ENCODE measurements at regions not wholly inside any gene's neighbourhood (a gene's known extent, or its start where the extent isn't known, plus 50 kb on each side); places are given as distances from the start of the nearest gene placed in this dataset.

DNA sequence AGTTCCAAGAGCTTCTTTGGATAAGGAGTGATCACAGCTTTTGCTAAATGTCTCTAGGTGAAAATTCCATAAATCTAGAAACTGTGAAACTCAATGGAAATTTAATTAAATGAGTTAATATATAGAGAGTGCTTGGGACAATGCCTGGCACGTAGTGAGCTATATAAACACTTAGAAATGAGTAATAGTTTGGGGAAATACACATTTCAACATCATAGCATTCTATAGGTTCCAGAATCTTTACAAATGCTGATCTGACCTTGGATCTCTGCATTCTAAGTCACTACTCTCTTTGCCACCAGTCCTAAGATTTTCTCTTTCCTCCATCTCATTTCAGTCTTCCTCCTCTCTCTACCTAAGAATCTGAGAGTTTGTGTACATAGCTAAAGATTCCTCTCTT lies 175.6 kb downstream of the SOX9 start:
- Histone ChIP-seq H3K4me1 (ENCODE audit: control insufficient read depth in 1 of 2, insufficient read depth in 2 of 2, low read length in 2 of 2) (no peaks in the 10 kb centered on the region), H3K27ac (ENCODE audit: low read depth, low read length) (no peak overlapping the region), H3K27me3 (ENCODE audit: control insufficient read depth in 1 of 2, insufficient read depth in 2 of 2, low read length in 2 of 2) (peaks cover 0 to 4% of the 10 kb centered on the region in 2 donors), H3K36me3 (ENCODE audit: control insufficient read depth in 1 of 2, insufficient read depth in 2 of 2, low read length in 2 of 2) (no peaks in the 10 kb centered on the region), H3K9ac (ENCODE audit: low read depth in 1 of 2, low read length in 2 of 2) (no peak overlapping the region), H3K9me3 (ENCODE audit: control insufficient read depth in 1 of 2, low read length in 2 of 2) (no peaks in the 10 kb centered on the region), H3K4me3 (ENCODE audit: low read depth in 1 of 2, low read length in 2 of 2) (no peak overlapping the region)

DNA sequence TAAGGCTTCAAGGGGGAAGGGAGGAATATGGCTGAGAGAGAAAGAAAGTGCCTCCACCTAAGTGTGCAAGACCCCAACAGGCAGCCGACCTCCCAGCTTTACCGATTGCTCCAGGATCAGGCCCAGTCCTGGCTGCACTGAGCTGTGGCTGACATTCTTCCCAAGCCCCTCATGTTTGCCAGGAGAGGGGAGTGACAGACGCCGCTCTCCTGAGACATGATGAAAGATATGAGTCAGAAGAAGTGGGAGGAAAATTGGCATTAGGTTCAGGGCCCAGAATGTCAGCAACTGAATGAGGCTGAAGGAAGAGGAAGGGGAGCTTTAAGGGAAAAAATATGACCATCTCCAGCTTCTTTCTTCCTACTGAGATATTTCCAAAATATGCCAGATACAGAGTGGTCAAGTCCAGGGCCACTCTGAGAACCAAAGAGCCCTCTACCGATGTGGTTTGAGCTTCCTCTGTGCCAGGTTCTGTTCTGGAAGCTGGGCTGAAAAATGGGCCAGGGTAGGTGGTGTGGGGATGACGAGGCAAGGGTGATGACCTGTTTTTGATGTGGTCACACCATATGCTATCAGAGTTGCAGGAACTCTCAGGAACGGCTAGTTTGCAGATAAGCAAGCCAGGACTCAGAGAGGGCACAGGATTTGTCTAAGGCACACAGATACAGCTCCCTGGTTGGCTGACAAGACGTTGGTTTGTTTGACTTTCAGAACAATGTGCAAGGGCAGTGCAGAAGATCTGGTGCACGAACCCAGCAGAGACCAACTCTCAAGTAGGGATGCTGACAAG lies 176.7 kb downstream of the SOX9 start:
- no peak overlapping the region for H3K9ac ChIP-seq (ENCODE audit: low read depth in 1 of 2, low read length in 2 of 2)
- H3K27ac ChIP-seq (ENCODE audit: low read depth, low read length) = no peak overlapping the region
- peaks cover 0 to 4% of the 10 kb centered on the region in 2 donors for H3K27me3 ChIP-seq (ENCODE audit: control insufficient read depth in 1 of 2, insufficient read depth in 2 of 2, low read length in 2 of 2)
- no peaks in the 10 kb centered on the region for H3K9me3 ChIP-seq (ENCODE audit: control insufficient read depth in 1 of 2, low read length in 2 of 2)
- H3K4me1 ChIP-seq (ENCODE audit: control insufficient read depth in 1 of 2, insufficient read depth in 2 of 2, low read length in 2 of 2) = no peaks in the 10 kb centered on the region
- H3K4me3 ChIP-seq (ENCODE audit: low read depth in 1 of 2, low read length in 2 of 2) = no peak overlapping the region
- H3K36me3 ChIP-seq (ENCODE audit: control insufficient read depth in 1 of 2, insufficient read depth in 2 of 2, low read length in 2 of 2) = no peaks in the 10 kb centered on the region

DNA sequence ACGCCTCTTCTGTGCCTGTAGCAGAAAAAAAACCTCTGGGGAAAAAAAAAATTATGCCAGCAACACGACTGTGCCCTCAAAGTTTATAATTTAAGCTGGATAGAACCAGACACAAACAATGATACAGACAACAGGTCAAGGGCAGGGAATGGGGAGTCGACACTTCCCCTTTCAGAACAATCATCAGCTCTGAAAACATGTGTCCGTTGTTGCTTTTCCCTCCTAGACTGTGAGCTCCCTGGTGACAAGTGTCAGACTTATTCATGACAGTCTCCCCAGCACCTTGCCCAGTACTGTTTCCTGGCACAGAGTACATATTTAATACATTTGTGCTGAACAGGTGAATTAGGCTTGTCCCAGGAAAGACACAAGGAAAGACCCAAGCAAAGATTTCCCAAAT lies 178.3 kb downstream of the SOX9 start:
- peaks cover 0 to 4% of the 10 kb centered on the region in 2 donors for H3K27me3 ChIP-seq (ENCODE audit: control insufficient read depth in 1 of 2, insufficient read depth in 2 of 2, low read length in 2 of 2)
- H3K4me3 ChIP-seq (ENCODE audit: low read depth in 1 of 2, low read length in 2 of 2) = no peak overlapping the region
- H3K9ac ChIP-seq (ENCODE audit: low read depth in 1 of 2, low read length in 2 of 2) = no peak overlapping the region
- H3K4me1 ChIP-seq (ENCODE audit: control insufficient read depth in 1 of 2, insufficient read depth in 2 of 2, low read length in 2 of 2) = no peaks in the 10 kb centered on the region
- H3K36me3 ChIP-seq (ENCODE audit: control insufficient read depth in 1 of 2, insufficient read depth in 2 of 2, low read length in 2 of 2) = no peaks in the 10 kb centered on the region
- H3K27ac ChIP-seq (ENCODE audit: low read depth, low read length) = no peak overlapping the region
- no peaks in the 10 kb centered on the region for H3K9me3 ChIP-seq (ENCODE audit: control insufficient read depth in 1 of 2, low read length in 2 of 2)

DNA sequence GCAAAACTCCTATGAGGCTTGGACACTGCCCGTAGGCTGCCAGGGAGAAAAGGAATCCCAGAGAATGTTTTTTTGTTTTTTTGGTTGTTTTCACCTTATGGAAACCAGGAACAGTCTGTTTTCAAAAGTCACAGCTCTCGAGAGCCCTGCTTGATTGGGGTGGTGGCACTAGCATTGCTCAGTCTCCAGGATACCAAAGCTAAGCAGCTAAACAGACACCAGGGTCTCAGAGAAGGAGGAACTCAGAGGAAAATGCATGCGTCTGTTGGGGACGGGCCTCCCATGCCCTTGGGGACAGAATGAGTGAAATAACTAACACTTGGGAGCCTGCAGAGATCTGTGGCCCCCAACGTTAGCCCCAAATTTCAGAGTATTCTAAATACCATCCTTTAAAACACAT lies 178.8 kb downstream of the SOX9 start:
- Histone ChIP-seq H3K36me3 (ENCODE audit: control insufficient read depth in 1 of 2, insufficient read depth in 2 of 2, low read length in 2 of 2) (no peaks in the 10 kb centered on the region), H3K27me3 (ENCODE audit: control insufficient read depth in 1 of 2, insufficient read depth in 2 of 2, low read length in 2 of 2) (peaks cover 0 to 4% of the 10 kb centered on the region in 2 donors), H3K9me3 (ENCODE audit: control insufficient read depth in 1 of 2, low read length in 2 of 2) (no peaks in the 10 kb centered on the region), H3K27ac (ENCODE audit: low read depth, low read length) (no peak overlapping the region), H3K4me3 (ENCODE audit: low read depth in 1 of 2, low read length in 2 of 2) (no peak overlapping the region), H3K4me1 (ENCODE audit: control insufficient read depth in 1 of 2, insufficient read depth in 2 of 2, low read length in 2 of 2) (no peaks in the 10 kb centered on the region), H3K9ac (ENCODE audit: low read depth in 1 of 2, low read length in 2 of 2) (no peak overlapping the region)

DNA sequence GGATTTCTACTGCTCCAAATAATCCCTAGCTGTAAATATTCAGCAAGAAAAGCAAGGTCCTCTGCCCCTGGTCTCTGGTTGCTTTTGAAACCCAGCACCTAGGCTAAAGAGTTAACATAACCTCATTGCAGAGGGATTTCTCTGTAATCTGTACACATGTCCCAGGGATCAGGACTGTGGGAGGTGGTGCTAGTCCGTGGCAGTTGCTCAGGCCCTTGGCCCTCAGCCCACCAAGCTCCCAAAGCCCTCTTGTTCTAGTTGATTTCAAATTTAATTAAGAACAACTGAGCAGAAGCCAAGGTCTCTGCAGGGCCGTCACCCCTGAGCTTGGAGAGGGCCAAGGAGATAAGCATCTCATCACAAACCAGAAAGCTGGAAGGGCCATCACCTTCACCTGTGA lies 181.1 kb downstream of the SOX9 start:
- Histone ChIP-seq H3K4me1 (ENCODE audit: control insufficient read depth in 1 of 2, insufficient read depth in 2 of 2, low read length in 2 of 2) (no peaks in the 10 kb centered on the region), H3K4me3 (ENCODE audit: low read depth in 1 of 2, low read length in 2 of 2) (no peak overlapping the region), H3K27me3 (ENCODE audit: control insufficient read depth in 1 of 2, insufficient read depth in 2 of 2, low read length in 2 of 2) (no peaks in the 10 kb centered on the region), H3K36me3 (ENCODE audit: control insufficient read depth in 1 of 2, insufficient read depth in 2 of 2, low read length in 2 of 2) (no peaks in the 10 kb centered on the region), H3K27ac (ENCODE audit: low read depth, low read length) (no peak overlapping the region), H3K9me3 (ENCODE audit: control insufficient read depth in 1 of 2, low read length in 2 of 2) (no peaks in the 10 kb centered on the region), H3K9ac (ENCODE audit: low read depth in 1 of 2, low read length in 2 of 2) (no peak overlapping the region)

DNA sequence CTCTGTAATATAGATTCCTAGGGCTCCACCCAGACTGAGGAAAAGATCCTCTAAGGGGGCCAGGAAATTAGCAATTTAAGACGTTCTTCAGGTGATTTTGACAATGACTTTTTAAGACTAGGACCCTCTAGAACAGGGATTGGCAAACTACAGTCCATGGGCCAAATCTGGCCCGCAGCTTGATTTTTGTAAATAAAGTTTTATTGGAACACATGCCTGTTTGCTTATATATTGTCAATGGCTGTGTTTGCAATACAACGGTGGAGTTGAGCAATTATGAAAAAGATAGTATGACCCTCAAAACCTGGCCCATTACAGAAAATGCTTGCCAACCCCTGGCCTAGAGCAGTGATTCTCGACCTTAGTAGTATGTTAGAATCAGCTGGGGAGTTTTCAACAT lies 181.9 kb downstream of the SOX9 start:
- H3K27ac ChIP-seq (ENCODE audit: low read depth, low read length) = no peak overlapping the region
- no peak overlapping the region for H3K9ac ChIP-seq (ENCODE audit: low read depth in 1 of 2, low read length in 2 of 2)
- no peaks in the 10 kb centered on the region for H3K4me1 ChIP-seq (ENCODE audit: control insufficient read depth in 1 of 2, insufficient read depth in 2 of 2, low read length in 2 of 2)
- no peaks in the 10 kb centered on the region for H3K36me3 ChIP-seq (ENCODE audit: control insufficient read depth in 1 of 2, insufficient read depth in 2 of 2, low read length in 2 of 2)
- no peak overlapping the region for H3K4me3 ChIP-seq (ENCODE audit: low read depth in 1 of 2, low read length in 2 of 2)
- no peaks in the 10 kb centered on the region for H3K27me3 ChIP-seq (ENCODE audit: control insufficient read depth in 1 of 2, insufficient read depth in 2 of 2, low read length in 2 of 2)
- H3K9me3 ChIP-seq (ENCODE audit: control insufficient read depth in 1 of 2, low read length in 2 of 2) = no peaks in the 10 kb centered on the region

DNA sequence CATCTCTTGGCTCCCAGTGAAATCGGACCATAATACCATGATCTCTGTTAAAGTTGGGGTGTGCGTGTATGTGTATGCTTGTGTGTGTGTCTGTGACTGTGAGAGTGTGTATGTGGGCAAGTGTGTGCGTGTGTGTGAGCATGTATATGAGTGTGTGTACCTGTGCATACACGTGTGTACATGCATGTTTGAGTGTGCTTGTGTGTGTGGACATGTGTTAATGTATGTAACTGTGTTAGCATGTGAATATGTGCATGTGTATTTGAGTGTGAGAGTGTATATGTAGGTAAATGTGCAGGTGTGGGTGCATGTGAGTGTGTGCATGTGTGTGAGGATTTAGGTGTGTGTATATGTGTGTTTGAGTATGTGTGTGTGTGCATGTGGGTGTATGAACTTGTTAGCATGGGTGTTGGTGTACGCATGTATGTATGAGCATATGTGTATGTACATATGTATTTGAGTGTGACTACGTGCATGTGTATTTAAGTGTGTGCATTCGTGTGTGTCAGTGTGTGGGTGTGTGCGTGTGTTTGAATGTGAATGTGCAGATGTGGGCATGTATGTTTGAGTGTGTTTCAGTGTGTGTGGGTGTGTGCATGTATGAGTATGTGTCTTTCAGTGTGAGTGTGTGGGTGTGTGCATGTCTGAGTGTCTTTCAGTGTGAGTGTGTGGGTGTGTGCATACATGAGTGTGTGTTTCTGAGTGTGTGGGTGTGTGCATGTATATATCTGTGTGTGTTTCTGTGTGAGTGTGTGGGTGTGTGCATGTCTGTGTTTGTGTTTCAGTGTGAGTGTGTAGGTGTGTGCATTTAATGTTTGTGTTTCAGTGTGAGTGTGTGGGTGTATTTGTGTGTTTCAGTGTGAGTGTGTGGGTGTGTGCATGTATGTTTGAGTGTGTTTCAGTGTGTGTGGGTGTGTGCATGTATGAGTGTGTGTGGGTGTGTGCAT lies 183.2 kb downstream of the SOX9 start:
- Histone ChIP-seq H3K4me1 (ENCODE audit: control insufficient read depth in 1 of 2, insufficient read depth in 2 of 2, low read length in 2 of 2) (peaks cover 0 to 5% of the 10 kb centered on the region in 2 donors), H3K9me3 (ENCODE audit: control insufficient read depth in 1 of 2, low read length in 2 of 2) (no peaks in the 10 kb centered on the region), H3K27me3 (ENCODE audit: control insufficient read depth in 1 of 2, insufficient read depth in 2 of 2, low read length in 2 of 2) (no peaks in the 10 kb centered on the region), H3K4me3 (ENCODE audit: low read depth in 1 of 2, low read length in 2 of 2) (no peak overlapping the region), H3K27ac (ENCODE audit: low read depth, low read length) (no peak overlapping the region), H3K9ac (ENCODE audit: low read depth in 1 of 2, low read length in 2 of 2) (no peak overlapping the region), H3K36me3 (ENCODE audit: control insufficient read depth in 1 of 2, insufficient read depth in 2 of 2, low read length in 2 of 2) (no peaks in the 10 kb centered on the region)

DNA sequence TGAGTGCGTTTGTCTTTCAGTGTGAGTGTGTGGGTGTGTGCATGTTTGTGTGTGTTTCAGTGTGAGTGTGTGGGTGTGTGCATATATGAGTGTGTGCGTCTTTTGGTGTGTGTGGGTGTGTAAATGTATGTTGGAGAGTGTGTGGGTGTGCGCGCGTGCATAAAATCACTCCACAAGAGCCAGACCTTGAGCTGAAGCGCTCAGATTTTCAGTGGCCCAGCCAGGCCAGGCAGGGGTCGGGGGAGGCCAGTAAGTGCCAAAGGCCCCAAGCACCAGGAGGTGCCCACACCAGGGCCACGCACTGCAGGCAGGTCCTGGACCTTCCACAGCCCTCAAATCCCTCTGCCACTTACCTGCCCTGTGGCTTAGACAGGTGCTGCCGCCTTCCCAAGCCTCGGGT lies 184.0 kb downstream of the SOX9 start:
- Histone ChIP-seq H3K36me3 (ENCODE audit: control insufficient read depth in 1 of 2, insufficient read depth in 2 of 2, low read length in 2 of 2) (no peaks in the 10 kb centered on the region), H3K9ac (ENCODE audit: low read depth in 1 of 2, low read length in 2 of 2) (no peak overlapping the region), H3K27ac (ENCODE audit: low read depth, low read length) (no peak overlapping the region)

DNA sequence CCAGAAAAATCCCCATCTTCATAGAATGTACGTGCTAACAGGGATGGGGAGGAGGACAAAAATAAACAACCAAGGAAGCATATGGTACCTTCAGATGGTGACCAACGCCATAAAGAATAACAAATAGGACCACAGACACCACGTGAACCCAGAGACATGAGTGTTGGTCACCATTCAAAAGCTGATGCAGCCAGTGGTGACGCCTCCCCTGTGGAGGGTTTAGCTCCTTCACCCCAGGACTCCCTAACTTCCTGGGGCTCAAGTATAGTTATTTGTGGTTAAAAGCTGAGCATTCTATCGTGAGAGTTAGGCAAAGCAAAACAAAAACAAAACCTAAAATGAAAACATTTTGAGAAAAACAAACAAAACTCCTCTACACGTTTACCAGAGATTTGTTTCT lies 184.7 kb downstream of the SOX9 start:
- Histone ChIP-seq H3K36me3 (ENCODE audit: control insufficient read depth in 1 of 2, insufficient read depth in 2 of 2, low read length in 2 of 2) (no peaks in the 10 kb centered on the region), H3K9ac (ENCODE audit: low read depth in 1 of 2, low read length in 2 of 2) (no peak overlapping the region), H3K4me1 (ENCODE audit: control insufficient read depth in 1 of 2, insufficient read depth in 2 of 2, low read length in 2 of 2) (peaks cover 0 to 7% of the 10 kb centered on the region in 2 donors), H3K9me3 (ENCODE audit: control insufficient read depth in 1 of 2, low read length in 2 of 2) (no peaks in the 10 kb centered on the region), H3K27me3 (ENCODE audit: control insufficient read depth in 1 of 2, insufficient read depth in 2 of 2, low read length in 2 of 2) (no peaks in the 10 kb centered on the region), H3K4me3 (ENCODE audit: low read depth in 1 of 2, low read length in 2 of 2) (no peak overlapping the region), H3K27ac (ENCODE audit: low read depth, low read length) (no peak overlapping the region)

More for the DNA sequence above, 184.0 kb downstream of the SOX9 start:
- Histone ChIP-seq H3K9me3 (ENCODE audit: control insufficient read depth in 1 of 2, low read length in 2 of 2) (no peaks in the 10 kb centered on the region), H3K4me1 (ENCODE audit: control insufficient read depth in 1 of 2, insufficient read depth in 2 of 2, low read length in 2 of 2) (peaks cover 0 to 7% of the 10 kb centered on the region in 2 donors), H3K4me3 (ENCODE audit: low read depth in 1 of 2, low read length in 2 of 2) (no peak overlapping the region), H3K27me3 (ENCODE audit: control insufficient read depth in 1 of 2, insufficient read depth in 2 of 2, low read length in 2 of 2) (no peaks in the 10 kb centered on the region)

DNA sequence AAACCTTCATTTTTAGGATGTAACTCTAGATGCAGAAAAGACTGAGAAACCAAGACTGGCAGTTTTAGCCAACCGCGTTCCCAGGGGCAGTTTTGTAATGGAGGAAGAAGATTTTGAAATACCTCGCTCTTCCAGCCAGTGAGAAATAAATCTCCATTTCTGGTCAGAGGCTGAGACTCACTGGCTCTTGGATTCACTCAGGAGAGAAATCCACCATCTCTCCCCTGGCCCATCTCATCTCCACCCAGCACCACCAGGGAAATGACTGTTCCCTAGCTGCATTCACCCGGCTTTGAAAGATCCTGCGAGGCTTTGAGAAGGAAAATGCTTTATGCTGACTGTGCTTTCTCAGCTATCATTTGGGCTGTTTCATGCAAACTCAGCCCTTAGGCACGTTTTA lies 185.2 kb downstream of the SOX9 start:
- Histone ChIP-seq H3K4me3 (ENCODE audit: low read depth in 1 of 2, low read length in 2 of 2) (no peak overlapping the region), H3K9me3 (ENCODE audit: control insufficient read depth in 1 of 2, low read length in 2 of 2) (no peaks in the 10 kb centered on the region), H3K4me1 (ENCODE audit: control insufficient read depth in 1 of 2, insufficient read depth in 2 of 2, low read length in 2 of 2) (peaks cover 0 to 7% of the 10 kb centered on the region in 2 donors), H3K27ac (ENCODE audit: low read depth, low read length) (no peak overlapping the region), H3K27me3 (ENCODE audit: control insufficient read depth in 1 of 2, insufficient read depth in 2 of 2, low read length in 2 of 2) (no peaks in the 10 kb centered on the region), H3K9ac (ENCODE audit: low read depth in 1 of 2, low read length in 2 of 2) (no peak overlapping the region), H3K36me3 (ENCODE audit: control insufficient read depth in 1 of 2, insufficient read depth in 2 of 2, low read length in 2 of 2) (no peaks in the 10 kb centered on the region)

Measured in duodenal mucosa (tissue), 2 donors.